ENCODE measurements at regions not wholly inside any gene's neighbourhood (a gene's known extent, or its start where the extent isn't known, plus 50 kb on each side); places are given as distances from the start of the nearest gene placed in this dataset.
"Not testable (repeated sequence)": the region's sequence is repeated elsewhere in the genome, so short reads cannot be mapped to it uniquely, and the experiment has no call there.

- DNase-seq = no peak
Observed at GRCh38 chr2:136319651-136320050, 201.7 kb upstream of the CXCR4 start.

GRCh38 chr2:136319237-136319636 is 201.3 kb upstream of the CXCR4 start:
- DNase-seq = no peak

GRCh38 chr2:136314240-136314639 is 196.3 kb upstream of the CXCR4 start:
- DNase-seq = no peak

- DNase-seq = not testable (repeated sequence)
Observed at GRCh38 chr2:136312568-136312967, 194.6 kb upstream of the CXCR4 start.

- no peak for DNase-seq
Observed at GRCh38 chr2:136310797-136311603, 193.1 kb upstream of the CXCR4 start.

GRCh38 chr2:136310005-136310495 is 192.1 kb upstream of the CXCR4 start:
- DNase-seq = no peak

- DNase-seq = no peak
Observed at GRCh38 chr2:136308611-136309010, 190.7 kb upstream of the CXCR4 start.

- DNase-seq = no peak
Observed at GRCh38 chr2:136306836-136307235, 188.9 kb upstream of the CXCR4 start.

GRCh38 chr2:136305517-136306192 is 187.7 kb upstream of the CXCR4 start:
- DNase-seq = no peak

- no peak for DNase-seq
Observed at GRCh38 chr2:136301006-136301405, 183.1 kb upstream of the CXCR4 start.

- no peak for DNase-seq
Observed at GRCh38 chr2:136298631-136299030, 180.7 kb upstream of the CXCR4 start.

GRCh38 chr2:136297994-136298393 is 180.0 kb upstream of the CXCR4 start:
- no peak for DNase-seq

- DNase-seq = no peak
Observed at GRCh38 chr2:136297312-136297711, 179.4 kb upstream of the CXCR4 start.

- no peak for DNase-seq
Observed at GRCh38 chr2:136295168-136295567, 177.2 kb upstream of the CXCR4 start.

- no peak for DNase-seq
Observed at GRCh38 chr2:136291871-136292270, 173.9 kb upstream of the CXCR4 start.

- DNase-seq = no peak
Observed at GRCh38 chr2:136290326-136290725, 172.4 kb upstream of the CXCR4 start.

GRCh38 chr2:136288249-136288648 is 170.3 kb upstream of the CXCR4 start:
- DNase-seq = peak; percentile 25

GRCh38 chr2:136286423-136286822 is 168.5 kb upstream of the CXCR4 start:
- no peak for DNase-seq

GRCh38 chr2:136284226-136285119 is 166.5 kb upstream of the CXCR4 start:
- DNase-seq = no peak

- DNase-seq = no peak
Observed at GRCh38 chr2:136282251-136282650, 164.3 kb upstream of the CXCR4 start.

GRCh38 chr2:136281281-136282114 is 163.5 kb upstream of the CXCR4 start:
- no peak for DNase-seq

- not testable (repeated sequence) for DNase-seq
Observed at GRCh38 chr2:136266346-136266745, 148.4 kb upstream of the CXCR4 start.

Data from RPMI8226 (cell line).